ENCODE measurements at regions not wholly inside any gene's neighbourhood (a gene's known extent, or its start where the extent isn't known, plus 50 kb on each side); places are given as distances from the start of the nearest gene placed in this dataset.
"Not testable (repeated sequence)": the region's sequence is repeated elsewhere in the genome, so short reads cannot be mapped to it uniquely, and the experiment has no call there.

DNA sequence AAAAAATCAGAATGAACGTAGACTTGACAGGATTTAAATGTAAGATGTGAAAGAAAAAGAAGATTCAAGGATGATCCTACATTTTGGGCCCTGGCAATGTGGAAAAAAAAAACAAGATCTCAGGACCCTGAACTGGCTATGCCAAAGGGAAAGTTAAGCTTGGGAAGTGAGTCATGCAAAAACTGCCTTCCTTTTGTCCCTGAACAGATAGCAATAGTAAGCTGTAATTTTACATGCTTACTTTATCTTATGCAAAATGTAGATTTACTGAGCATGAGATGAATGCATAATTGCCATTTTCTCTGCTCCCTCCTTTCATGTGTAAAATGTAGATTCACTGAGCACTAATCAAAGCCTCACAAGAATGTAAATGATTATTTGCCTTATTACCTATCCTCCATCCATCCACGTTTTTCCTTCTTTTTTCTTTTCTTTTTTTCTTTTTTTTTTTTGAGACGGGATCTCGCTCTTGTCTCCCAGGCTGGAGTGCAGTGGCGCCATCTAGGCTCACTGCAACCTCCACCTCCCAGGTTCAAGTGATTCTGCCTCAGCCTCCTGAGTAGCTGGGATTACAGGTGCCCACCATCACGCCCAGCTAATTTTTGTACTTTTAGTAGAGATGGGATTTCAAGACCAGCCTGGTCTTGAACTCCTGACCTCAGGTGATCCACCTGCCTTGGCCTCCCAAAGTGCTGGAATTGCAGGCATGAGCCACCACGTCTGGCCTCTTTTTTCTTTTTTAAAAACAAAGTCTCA lies 122.7 kb upstream of the PARD3 start:
- not testable (repeated sequence) for TF ChIP-seq POLR2A, POLR2AphosphoS5 (IDR thresholded peaks at IDR 0.05)

Measured in upper lobe of left lung (tissue), 4 donors.